GM21737 (cell line): ENCODE measurements at regions not wholly inside any gene's neighbourhood (a gene's known extent, or its start where the extent isn't known, plus 50 kb on each side); places are given as distances from the start of the nearest gene placed in this dataset.
"Not testable (repeated sequence)": the region's sequence is repeated elsewhere in the genome, so short reads cannot be mapped to it uniquely, and the experiment has no call there.

ENCODE experiments used
- ATAC-seq: cut with Tn5 transposase; IDR thresholded peaks from one replicate; pipeline ENCODE4 v1.9.1; 2021; ENCODE audit warnings: mild to moderate bottlenecking, moderate library complexity; ENCODE audit not compliant: unreplicated experiment

DNA sequence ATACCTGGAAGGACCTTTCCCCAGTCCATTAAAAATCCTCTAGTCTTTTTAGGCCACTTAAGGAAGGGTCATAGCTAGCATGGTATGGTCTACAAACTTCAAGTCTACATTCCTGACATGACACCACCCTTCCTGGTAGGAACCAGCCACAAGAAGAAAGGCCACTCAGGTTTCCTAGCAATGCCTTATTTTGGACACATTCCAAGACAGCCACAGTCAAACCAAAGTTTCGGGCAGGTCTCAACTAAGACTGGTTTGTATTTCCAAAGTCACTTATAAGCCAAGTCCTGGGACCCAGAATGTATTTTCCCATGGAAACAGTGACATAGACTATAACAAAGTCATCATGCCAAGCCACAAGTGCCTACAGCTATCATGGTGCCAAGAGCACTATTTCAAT lies 50.6 kb upstream of the SLC44A3 start:
- ATAC-seq, result no peak

DNA sequence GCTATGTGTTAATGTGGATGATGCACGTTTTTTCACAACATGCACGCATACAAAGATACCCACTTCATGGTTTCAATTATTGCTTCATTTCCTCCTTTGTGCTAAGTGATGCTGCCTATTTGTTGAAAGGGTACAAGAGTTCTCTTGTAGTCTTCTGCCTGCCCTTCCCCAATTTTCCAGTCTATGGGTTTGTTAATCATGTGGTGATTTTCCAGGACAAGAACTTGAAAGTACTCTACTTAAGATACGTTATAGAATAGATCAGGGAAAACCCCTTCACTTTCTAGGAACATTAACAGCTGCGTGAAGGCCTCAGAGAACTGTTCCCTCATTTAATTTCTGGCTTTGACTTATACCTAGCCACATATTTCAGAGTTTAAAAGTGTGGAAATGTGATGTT lies 52.1 kb upstream of the SLC44A3 start:
- no peak for ATAC-seq

DNA sequence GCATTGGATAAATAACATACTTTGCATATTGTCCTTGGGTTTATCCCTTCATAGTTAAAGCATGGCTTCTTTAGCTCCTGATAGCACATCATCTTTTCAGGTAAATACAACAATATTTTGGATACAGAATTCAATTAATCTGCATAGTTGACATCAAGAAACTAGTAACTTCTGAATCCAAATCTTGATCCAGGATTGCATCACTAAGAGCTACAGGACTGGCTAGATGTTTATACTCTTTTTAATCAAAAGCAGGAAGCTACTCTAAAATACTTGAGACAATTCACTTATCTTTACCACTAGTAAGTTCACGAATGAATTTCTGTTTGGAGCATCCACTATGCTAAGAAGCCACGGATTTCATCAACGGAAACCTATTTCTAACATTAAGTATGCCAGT lies 54.2 kb upstream of the SLC44A3 start:
- ATAC-seq, result no peak

DNA sequence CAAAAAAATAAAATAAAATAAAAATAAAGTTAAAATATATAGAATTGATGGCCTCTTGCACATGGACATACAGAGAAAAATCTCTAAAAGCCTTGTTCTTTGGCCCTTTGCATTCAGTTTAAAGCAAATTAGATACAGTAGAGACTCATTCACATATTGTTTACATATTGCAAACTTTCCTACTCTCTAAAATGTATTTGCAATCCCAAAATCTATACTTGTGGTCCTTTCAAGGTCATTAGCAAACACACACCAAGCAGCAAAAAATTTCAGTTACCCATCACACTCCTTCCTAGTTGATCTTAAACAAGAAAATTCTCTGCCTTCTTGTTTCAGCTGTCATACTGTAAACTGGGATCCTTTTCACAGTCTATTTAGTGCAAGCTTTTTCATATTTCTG lies 61.0 kb upstream of the SLC44A3 start:
- ATAC-seq, result no peak

DNA sequence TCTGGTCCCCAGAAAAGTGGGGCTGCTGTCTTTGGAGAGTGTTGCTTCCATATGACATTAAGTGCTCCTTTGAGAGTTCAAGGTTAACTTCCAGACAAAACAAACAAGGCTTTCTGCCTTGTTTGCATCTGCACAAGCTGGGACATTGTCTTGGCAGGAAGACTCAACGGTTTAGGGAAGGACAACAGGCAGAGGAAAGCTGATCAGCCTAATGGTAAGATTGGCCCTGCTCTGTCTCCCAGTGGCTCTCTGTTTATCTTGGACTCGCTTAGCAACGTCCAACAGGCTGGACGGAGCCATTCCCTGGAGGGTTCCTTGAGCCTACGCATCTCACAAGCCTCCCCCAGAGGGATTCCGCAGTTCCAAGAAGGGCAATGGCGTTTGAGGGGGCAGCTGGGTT lies 62.2 kb upstream of the SLC44A3 start:
- no peak for ATAC-seq

DNA sequence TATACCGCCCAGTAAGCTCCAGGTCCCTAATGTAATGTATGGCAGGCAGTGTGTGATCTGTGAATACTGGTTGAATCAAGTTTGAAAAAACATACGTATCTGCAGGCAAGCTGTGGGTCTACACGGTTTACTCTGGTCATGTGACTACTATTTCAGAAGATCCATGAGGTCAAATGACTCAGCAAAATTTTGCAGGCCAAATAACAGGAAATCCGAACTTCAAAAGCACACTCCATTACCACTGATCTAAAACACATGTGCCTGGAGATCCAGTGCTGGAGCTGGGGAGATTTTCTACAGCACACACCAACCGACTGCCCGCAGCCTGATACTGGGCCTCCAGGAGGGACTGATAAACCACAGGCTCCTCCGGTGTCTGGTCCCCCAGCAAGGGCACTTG lies 64.5 kb upstream of the SLC44A3 start:
- no peak for ATAC-seq

DNA sequence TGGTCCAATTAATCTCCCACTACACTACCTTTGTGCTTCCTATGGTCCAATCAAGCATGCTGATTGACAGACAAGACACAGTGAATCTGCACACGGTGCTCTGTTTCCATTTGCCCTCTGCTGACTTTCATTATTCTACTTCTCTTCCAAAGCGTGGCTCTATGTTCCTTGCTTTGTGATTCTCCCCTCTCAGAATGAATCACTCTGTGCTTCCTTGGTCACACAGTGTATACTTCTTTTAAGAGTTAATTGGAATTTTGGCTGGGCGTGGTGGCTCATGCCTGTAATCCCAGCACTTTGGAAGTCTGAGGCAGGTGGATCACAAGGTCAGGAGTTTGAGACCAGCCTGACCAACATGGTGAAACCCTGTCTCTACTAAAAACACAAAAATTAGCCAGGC lies 65.1 kb upstream of the SLC44A3 start:
- ATAC-seq, result not testable (repeated sequence)

DNA sequence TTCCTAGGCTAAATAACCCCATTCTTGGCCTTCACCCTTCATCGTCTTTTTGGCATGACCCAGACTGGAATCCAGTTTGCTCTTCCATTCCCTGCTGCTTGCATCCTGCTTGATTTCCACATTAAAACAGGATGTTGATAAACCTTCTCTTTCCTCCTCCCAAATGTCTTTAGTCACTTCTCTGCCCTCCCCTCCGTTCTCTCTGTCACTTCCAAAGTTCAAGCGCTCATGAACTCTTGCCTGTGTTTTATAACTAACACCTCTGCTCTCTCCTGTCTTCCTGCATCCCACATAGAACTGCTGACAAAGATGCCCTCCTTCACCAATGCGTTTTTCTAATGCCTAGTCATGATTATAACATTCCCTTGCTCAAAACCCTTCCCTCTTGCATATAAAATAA lies 65.6 kb upstream of the SLC44A3 start:
- ATAC-seq, result no peak

DNA sequence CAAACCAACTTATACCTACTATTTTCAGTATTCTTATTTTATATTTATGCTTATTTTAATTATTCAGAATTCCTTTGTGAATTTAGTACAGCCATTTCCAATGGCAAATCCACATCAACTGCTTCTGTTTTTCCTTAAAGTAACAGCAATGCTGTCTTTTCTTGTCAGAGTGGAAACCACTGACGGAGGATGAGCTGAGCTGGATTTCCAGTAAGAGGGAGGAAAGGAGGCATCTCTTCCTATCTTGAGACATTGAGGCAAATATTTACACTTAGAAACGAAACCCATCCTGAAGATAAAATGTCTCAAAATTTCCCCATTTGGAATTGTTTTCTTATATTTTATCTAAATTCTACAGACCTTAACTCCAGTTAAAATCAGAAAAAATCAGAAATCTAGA lies 66.1 kb upstream of the SLC44A3 start:
- ATAC-seq, result no peak

DNA sequence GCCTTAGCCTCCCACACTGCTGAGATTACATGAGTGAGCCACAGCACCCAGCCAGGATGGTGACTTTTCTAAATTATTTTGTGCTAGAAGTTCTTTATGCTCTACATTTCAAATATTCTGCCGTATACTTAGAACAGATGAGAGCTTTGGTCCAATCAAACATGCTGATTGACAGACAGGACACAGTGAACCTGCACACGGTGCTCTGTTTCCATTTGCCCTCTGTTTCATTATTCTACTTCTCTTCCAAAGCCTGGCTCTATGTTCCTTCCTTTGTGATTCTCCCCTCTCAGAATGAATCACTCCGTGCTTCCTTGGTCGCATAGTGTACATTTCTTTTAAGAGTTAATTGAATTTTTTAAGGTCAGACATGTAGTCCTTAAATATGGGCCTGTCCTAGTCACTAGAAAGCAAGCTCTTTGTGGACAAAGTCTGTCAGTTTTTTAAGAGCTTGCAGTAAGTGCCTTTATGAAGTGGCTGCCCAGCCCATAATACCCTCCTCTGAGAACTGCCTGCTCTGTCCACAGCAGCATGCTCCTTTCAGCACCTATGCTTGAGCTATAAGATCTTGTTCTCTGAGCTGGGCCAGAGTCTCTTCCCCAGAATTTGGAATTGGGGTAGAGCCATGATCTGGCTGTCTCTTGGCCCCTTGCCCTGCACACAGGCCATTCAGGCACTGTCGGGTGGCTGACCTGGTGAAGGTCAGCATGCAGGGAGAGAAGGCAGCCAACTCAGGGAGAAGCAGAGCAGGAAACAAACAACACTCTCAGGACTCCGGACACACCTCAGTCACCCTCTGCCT lies 66.8 kb upstream of the SLC44A3 start:
- no peak for ATAC-seq

DNA sequence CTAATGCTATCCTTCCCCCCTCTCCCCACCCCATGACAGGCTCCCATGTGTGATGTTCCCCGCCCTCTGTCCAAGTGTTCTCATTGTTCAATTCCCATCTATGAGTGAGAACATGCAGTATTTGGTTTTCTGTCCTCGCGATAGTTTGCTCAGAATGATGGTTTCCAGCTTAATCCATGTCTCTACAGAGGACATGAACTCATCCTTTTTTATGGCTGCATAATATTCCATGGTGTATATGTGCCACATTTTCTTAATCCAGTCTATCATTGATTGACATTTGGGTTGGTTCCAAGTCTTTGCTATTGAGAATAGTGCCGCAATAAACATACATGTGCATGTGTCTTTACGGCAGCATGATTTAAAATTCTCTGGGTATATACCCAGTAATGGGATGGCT lies 68.7 kb upstream of the SLC44A3 start:
- ATAC-seq, result not testable (repeated sequence)

DNA sequence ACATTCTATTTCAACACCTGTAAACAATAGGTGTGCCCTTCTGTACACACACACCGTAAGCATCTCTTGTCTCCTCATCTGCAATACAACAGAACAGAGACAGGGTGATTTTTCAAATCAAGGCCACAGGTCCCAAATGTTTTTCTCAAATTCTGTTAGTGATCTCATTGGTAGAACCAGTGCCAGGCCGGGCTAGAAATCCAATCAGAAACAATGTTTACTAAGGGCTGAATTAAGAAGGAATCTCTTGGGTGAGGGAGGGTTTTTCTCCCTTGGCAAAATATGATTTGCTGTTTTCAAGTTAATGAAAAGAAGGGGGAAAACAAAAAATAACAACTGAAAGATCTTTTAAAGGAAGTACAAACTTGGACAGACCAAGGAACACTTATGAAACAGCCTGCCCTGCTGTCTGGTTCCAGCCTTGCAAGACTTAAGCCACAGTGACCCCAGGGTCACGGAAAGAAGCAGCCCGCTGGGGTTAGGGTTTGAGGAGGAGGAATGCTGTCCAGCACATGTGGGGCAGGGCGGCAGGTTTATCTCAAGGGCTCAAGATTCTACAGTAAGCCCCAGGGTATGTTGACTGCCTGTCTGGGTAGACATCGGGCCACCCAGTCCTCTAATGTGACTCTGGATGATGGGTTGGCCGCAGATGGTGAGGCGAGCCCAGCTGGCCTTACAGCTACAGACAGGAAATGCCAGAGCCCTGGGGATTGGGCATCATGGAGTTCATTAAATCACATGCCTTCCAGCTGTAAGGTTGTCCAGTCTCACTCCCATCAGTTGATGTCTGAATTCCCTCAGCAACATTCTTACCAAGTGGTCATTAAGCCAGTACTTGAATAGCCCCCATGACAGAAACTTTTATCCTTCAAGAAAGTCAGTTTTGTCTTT lies 73.3 kb upstream of the SLC44A3 start:
- ATAC-seq, result no peak

DNA sequence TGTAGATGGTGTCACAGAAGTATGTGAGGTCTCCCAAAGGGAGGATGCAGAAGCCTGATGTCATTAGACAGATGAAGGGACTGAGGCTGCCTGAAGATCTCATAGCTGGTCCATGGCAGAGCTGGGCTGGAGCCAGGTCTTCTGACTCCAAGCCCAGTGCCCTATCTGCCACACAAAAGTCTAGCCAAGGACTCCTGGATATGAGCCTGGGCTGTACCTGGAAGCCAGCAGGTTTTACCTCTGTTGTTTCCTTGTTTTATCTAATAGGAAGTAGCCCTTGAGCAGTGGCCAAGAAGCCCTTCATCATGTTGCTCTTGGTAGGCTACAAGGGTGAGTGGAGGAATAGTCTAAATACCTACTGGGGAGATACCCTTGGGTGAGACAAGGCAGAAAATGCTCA lies 74.4 kb upstream of the SLC44A3 start:
- ATAC-seq, result no peak

DNA sequence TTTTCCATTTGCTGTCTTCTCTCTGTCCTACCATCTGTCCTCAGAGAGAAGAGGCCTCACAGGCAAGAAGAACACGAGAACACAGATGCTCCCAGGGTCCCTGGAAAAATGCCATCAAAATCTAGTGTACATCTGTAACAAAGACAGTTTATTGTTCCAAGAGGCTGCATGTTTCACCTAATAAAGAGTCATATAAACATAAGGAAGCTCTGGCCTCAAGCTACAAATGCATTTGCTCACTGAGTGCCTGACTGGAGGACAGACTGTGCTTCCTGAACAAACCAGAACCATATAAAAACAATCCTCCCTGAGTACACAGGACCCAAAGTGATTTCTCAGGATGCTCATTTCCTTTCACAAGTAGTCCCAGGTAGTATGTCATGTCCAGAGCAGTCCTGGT lies 76.3 kb upstream of the SLC44A3 start:
- ATAC-seq, result no peak

DNA sequence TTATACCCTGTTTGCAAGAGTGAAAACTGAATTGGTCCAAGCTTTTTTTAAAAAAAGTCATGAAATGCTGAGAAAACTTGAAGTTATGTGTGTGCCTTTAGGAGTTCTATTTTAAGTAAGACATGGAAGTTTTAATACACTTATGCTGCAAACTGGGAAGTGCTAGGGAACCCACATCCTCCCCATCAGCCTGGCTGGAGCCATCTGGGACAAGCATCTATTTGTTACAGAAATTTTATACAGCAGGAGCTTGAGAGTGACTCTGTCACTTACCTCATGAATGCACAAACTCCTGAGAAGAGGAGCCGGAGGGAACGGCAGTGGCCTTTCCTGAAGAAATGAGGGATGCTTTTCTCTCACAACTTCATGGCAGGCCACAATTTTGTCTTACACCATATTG lies 78.2 kb upstream of the SLC44A3 start:
- ATAC-seq, result no peak

DNA sequence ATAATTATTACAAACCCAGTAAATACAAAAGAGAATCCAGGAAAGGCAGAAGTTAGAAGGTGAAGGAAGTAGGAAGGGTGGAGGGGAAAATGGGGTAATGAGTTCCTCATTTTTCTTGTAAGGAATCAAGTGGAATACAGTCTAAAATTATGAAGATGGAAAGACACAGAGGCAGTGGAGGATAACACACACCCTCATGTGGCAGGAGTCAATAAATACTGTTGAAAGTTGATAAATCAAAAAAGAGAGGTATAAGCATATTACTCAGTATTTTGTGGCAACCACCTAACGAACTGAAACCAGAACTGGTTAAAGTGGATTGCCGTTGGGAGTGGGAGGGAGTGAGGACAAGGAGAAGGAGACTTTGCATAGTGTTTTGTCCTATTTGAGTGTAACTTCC lies 78.6 kb upstream of the SLC44A3 start:
- no peak for ATAC-seq

DNA sequence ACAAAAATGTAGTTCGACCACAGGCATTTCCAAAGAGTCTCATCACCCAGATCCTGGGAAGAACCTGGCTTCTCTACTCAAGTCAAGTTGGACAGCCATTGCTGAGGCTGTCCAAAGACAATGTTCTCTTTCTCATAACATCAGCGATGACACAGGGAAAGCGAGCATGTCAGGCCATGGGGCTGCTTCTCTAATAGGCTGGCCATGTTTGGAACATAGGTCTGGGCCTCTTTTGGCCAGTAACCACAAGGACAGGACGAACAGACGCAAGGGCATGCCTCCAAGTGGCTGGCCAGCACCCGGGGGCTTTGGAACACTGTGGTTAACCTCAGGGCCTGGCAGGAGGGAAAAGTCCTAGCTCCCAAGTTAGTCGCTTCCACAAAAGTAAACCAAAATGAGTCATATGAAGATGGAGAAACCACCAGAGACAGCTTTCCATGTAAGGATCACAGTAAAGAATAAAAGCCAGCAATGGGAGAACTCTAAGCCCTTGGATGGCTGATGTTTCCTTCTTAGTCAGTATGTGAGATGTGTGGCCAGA lies 80.6 kb upstream of the SLC44A3 start:
- ATAC-seq, result no peak

DNA sequence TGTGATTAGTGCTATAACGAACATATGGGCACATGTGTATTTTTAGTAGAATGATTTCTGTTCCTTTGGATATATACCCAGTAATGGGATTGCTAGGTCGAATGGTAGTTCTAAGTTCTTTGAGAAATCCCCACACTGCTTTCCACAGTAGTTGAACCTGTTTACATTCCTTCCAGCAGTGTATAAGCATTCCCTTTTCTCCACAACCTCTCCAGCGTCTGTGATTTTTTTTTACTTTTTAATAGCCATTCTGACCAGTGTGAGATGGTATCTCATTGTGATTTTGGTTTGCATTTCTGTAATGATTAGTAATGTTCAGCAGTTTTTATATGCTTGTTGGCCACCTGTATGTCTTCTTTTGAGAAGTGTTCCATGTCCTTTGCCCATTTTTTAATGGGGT lies 81.8 kb upstream of the SLC44A3 start:
- ATAC-seq, result no peak

DNA sequence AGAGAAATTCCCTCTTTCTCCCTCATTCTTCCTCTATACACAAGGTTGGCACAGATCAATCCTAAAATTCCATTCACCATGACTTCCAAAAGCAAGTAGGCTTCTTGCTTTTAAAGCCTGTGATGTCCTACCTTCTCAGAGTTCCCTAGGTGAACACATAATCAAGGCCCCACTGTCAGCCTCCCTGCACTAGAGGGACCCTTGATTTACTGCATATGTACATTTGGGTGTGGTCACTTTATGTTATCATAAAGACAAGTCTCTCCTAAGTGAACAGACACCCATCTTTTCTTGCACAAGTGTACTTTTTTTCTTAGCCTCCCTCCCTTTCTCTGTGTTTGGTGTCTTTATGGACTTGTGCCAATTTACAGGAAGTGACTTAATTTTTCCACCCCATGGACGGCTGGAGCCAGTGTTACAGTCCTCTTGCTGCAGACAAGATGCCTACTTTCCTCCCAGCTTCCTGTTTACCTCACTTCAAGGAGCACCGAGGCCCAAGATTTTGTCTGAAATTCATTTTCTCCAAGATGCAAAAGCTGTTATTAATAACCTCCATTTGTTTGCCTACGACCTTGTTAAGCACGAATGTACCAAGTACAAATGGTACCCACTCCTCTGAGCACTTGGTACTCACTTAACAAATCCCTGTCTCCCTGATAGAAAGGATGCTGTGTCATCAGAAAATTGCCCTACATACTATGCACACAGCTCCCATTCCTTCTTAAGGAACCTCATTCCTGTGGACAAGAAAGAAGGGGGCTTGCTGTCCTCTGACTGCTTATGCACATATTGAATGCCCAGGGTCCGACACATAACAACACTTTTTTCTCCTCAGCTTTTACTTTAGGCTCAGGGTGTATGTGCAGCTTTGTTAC lies 82.8 kb upstream of the SLC44A3 start:
- ATAC-seq, result no peak

DNA sequence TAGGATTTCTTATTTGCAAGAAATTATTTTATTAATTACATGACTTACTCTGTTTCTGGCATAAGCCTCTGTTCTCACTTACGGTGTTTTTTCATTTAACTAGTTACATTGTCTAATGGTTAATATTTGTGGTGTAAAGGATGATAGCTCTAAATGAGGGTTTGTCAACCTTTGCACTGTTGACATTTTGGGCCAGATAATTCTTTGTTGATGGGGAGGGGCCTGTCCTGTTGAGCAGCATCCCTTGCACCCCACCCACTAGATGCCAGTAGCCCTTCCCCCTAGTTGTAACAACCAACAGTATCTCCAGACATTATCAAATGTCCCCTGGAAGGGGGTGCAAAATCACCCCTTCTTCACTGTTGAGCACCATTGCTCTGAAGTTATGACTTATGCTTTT lies 83.6 kb upstream of the SLC44A3 start:
- ATAC-seq, result no peak

DNA sequence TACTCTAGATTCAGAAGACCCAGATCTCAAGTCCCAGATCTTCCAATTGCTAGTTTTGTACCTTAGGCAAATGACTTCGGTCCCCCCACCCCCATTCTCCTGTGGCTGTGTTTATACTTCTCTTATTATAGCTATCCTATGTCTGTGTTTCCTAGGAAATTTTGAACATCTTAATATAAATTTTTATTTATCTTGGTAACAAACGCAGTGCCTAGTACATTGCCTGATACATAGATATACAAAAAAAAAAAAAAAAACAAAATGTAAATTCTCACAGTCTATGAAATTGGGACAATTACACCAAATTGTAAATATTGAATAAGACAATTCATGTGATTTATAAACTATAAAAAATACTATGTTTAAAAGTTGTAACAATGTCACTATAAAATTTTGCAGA lies 84.1 kb upstream of the SLC44A3 start:
- no peak for ATAC-seq
